Suppressor macrophage (primary cell): ENCODE measurements at regions not wholly inside any gene's neighbourhood (a gene's known extent, or its start where the extent isn't known, plus 50 kb on each side); places are given as distances from the start of the nearest gene placed in this dataset.
"Not testable (repeated sequence)": the region's sequence is repeated elsewhere in the genome, so short reads cannot be mapped to it uniquely, and the experiment has no call there.

ENCODE experiments used
- DNase-seq, 4 experiments: peaks; one replicate each; pipeline ENCODE4 v3.0.0-alpha.2; 2020 to 2022

GRCh38 chr9:61953108-61953507 lies 763.3 kb downstream of the SPATA31A7 start:
- DNase-seq: not testable (repeated sequence)

- DNase-seq: not testable (repeated sequence)
Measured at GRCh38 chr9:61971635-61972034, 781.8 kb downstream of the SPATA31A7 start.

GRCh38 chr9:61974501-61974900 lies 784.7 kb downstream of the SPATA31A7 start:
- DNase-seq: peak; percentile 0 to 18 (median 2)

DNA sequence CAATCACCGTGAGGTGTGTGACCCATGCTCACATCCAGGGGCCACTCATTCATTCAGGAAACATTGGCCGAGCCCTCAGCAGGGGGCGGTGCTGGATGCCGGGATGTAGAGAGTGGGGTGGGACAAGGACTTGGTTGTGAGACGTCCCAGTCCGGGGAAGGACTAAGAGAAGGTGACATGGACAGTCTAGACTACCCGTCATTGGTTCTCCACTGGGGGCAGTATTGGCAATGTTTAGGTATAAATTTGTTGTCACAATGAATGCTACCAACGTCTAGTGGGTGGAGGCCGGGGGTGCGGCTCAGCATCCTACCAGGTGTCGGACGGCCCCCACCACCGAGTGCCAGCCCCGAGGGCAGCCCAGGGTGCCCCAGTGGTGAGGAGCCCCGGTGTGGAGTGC lies 786.5 kb downstream of the SPATA31A7 start:
- DNase-seq: not testable (repeated sequence)

DNA sequence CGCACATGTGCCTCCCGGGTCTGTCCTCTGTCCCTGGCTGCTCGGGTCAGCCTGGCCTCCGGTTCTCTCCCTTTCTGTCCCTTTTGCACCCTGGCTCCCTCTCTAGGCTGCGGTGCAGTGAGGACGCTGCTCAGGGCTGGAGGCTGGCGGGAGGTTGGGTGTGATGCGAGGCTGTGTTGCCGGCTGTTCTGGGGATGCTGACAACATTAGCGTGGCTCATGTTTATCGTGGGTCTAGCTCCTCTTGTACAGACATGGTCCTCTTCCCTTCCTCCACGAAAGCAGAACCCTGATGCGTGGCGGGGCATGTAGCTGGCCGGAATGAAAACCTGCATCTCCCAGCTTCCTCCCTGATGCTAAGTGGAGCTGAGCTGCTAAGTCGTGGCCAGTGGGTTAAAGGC lies 792.9 kb downstream of the SPATA31A7 start:
- DNase-seq: peak in 1 of 4 experiments; percentile 1

GRCh38 chr9:61983441-61983840 lies 793.6 kb downstream of the SPATA31A7 start:
- not testable (repeated sequence) for DNase-seq

DNA sequence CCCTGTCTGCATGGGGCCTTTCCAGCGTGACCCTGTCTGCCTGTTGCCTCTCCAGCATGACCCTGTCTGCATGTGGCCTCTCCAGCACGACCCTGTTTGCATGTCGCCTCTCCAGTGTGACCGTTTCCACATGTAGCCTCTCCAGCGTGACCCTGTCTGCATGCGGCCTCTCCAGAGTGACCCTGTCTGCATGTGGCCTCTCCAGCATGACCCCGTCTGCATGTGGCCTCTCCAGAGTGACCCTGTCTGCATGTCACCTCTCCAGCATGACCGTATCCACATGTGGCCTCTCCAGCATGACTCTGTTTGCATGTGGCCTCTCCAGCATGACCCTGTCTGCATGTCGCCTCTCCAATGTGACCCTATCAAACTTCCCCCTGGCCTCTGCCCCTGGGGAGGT lies 794.1 kb downstream of the SPATA31A7 start:
- peak in 2 of 4 experiments; percentile 0 to 1 for DNase-seq

DNA sequence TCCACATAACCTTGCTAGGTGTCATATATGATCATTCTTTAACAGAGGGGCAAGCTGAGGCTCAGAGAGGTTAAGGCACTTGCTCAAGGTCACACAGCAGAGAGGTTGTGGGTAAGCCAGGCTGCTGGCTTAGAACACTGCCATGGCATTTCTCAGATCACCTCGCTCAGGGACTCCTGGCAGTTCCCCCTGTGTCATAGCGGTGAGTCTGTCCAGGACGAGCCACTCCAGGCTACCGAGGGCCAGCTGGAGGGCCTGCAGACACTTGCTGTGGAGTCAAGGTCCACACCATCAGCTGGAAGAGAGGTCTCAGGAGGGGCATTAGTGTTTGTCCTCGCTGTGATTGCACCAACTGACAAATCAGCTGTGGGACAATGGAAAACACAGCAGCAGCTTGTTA lies 794.7 kb downstream of the SPATA31A7 start:
- DNase-seq: not testable (repeated sequence)

GRCh38 chr9:61992110-61992509 lies 802.3 kb downstream of the SPATA31A7 start:
- DNase-seq: not testable (repeated sequence)

DNA sequence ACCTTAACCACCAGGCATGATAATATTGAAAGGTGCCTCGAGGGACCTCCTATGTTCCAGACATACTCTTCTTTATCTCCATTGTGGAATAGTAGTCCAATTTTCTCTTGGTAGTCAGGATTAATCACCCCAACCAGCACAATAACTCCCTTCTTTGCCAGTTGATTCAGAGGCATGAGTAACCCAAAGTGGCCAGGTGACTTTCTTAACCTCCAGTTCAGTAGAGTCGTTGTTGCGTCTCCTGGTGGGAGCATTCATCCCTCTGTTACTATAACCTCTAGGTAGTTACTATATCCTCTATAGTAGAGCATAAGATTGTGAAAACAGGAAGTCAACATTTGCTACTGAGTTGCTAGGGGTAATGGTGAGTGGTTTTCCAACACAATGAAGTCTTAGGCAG lies 842.6 kb downstream of the SPATA31A7 start:
- not testable (repeated sequence) for DNase-seq

- not testable (repeated sequence) for DNase-seq
Measured at GRCh38 chr9:62038260-62038659, 848.4 kb downstream of the SPATA31A7 start.

- DNase-seq: not testable (repeated sequence)
Measured at GRCh38 chr9:62058155-62058554, 868.3 kb downstream of the SPATA31A7 start.

DNA sequence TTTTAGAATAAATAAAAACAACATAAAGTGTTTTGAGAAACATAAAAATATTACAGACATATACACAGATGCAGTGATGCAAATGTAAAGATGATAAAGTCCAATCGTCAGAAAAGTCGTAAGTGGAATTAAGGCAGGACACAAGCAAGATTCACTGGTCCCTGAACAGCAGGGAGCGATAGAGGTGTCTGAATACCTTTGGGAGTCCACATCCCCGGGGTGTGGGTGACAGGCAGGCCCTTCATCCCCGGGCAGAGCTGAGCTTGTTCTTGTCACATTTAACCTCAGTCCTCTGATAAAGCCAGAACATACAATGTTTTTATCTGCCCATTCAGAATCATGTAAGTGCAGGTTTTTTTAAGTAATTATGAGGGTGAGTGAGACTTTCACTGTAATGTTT lies 881.2 kb downstream of the SPATA31A7 start:
- DNase-seq: not testable (repeated sequence)

- not testable (repeated sequence) for DNase-seq
Measured at GRCh38 chr9:62073401-62073800, 883.6 kb downstream of the SPATA31A7 start.

- not testable (repeated sequence) for DNase-seq
Measured at GRCh38 chr9:62084245-62084644, 894.4 kb downstream of the SPATA31A7 start.

GRCh38 chr9:62095714-62096345 lies 906.0 kb downstream of the SPATA31A7 start:
- DNase-seq: not testable (repeated sequence)

DNA sequence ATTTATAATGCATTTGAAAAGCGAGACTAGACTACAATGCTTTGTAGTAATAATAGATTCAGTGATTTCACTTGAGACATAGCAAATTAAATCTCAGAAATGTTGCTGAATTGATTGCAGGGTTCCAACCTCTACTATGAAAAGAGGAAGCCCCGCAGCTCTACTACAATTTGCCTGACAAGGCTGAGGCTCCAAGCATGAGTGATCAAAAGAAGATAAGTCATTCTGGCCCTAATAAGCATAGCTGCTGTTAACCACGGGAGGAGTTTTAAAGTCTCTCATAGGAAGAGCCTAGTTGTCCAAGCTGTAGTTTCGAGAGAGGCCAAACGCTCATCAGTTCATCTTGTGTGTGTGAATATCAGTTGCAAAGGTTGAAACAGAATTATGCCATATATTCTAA lies 920.6 kb downstream of the SPATA31A7 start:
- DNase-seq: not testable (repeated sequence)

DNA sequence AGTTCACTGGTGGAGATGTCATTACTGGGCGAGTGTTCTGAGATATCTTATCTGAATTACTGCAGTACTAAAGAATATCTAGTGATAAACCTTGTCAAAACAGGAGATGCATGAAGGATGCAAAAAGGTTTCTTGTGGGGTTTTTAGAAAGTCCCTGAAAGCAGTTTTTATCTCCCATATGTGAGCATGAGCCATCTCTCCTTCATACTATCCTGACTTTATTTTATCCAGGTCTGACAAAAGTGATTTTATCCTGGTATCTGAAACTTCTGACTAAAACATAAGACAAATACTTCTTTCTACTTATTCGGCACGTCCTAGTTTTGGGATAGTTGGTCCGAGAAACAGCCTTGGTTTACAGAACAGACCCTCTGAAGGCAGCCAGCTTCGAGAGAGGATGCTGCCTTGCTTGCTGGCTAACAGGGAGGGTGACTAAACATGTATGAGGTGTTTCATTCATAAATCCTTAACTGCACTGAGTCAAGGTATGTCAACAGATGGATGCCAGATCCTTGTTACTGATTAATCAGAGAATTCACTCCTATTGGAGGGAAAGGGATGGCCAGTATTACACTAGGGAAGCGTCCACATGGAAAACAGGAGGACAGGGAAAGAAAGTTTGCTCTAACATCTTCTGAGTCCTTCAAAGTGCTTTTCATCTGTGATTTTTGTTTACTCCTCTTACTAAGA lies 927.3 kb downstream of the SPATA31A7 start:
- not testable (repeated sequence) for DNase-seq

GRCh38 chr9:62119656-62120055 lies 929.8 kb downstream of the SPATA31A7 start:
- not testable (repeated sequence) for DNase-seq

DNA sequence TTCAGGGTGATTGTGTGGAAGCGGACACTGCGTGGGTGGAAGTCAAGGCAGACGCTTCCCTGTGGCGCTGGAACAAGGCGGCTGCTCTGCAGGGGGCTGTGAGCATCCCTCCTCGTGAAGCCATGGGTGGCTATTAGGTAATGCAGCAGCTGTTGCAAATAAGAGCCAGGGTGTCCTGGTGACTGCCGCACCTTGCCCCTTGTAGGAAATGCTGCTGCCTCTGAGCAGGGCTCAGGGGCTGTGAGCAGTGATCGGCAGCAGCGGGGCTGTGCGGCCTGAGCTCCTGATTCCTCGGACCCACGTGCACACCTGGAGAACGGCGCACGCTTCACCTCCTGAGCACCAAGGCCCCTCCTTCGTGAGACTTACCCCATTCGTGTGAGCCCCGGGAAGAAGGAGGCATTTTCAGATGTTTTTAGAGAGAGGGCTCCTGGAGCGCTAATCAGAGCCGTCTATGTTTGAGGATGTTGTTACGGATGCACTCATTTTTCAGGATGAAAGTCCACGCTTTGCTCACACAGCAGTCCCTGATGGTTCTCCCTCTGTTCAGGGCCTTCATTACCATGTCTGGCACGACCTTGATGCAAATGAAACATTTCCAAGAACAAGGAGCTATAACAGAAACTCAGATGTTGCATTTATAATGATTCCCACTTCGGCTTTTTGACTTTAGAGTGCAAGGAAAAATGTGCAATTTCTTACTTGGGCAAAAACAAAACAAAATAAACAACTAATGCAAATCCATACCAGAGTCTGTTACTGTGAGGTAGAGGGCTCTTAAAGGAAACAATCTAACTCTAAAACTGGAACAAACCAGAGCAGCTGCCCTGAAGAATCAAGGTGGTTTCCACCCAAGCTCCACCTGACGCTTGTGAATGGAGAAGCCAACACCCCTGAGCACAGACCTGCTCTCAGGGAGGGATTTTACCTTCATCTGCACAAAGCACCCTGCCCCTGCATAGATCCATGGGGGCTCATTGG lies 936.1 kb downstream of the SPATA31A7 start:
- DNase-seq: not testable (repeated sequence)

- DNase-seq: not testable (repeated sequence)
Measured at GRCh38 chr9:62135022-62135421, 945.2 kb downstream of the SPATA31A7 start.

DNA sequence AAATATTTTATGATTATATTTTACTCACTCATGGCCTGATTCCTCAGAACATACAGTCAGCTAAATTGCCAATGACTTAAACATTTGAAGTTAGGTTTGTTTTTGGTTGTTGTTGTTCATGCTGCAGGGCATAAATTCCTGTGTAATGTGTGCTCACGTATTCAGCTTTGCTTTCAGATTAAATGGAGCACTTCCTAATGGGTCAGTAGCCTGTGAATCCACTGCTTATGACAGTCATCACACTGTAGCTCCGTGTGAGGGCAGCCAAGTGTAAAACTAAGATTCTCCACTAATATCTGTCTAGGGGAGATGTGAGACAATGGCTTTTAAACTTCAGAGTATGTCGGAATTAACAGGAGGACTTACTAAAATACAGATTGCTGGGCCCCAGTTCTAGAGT lies 955.8 kb downstream of the SPATA31A7 start:
- DNase-seq: not testable (repeated sequence)
